SU-DHL-6 (cell line): ENCODE measurements at regions not wholly inside any gene's neighbourhood (a gene's known extent, or its start where the extent isn't known, plus 50 kb on each side); places are given as distances from the start of the nearest gene placed in this dataset.

ENCODE experiments used
- CTCF ChIP-seq: fragments of 200-600 bp; sonication (generic); IDR thresholded peaks from one replicate; pipeline ENCODE4 v1.5.1; 2017; ENCODE audit warnings: antibody characterized with exemption, mild to moderate bottlenecking, low read length, moderate library complexity; ENCODE audit not compliant: insufficient read depth, poor library complexity, severe bottlenecking
- EZH2phosphoT487 ChIP-seq: fragments of 200-600 bp; sonication (generic), shearing (Covaris generic); conservative IDR thresholded peaks from 2 replicates; pipeline ENCODE4 v1.6.1; 2018; ENCODE audit warnings: mild to moderate bottlenecking, antibody characterized with exemption, low read length, moderate library complexity, mixed read lengths

GRCh38 chr5:56450766-56451165, 217.6 kb upstream of the ANKRD55 start:
- TF ChIP-seq CTCF (no peak), EZH2phosphoT487 (no peak)
